ENCODE measurements at regions not wholly inside any gene's neighbourhood (a gene's known extent, or its start where the extent isn't known, plus 50 kb on each side); places are given as distances from the start of the nearest gene placed in this dataset.

- TF ChIP-seq CTCF (IDR thresholded peaks at IDR 0.05; ENCODE audit: low read length) = no peak
- no peak for TF ChIP-seq EZH2 (IDR thresholded peaks at IDR 0.05; ENCODE audit: borderline replicate concordance, low read length)
These were observed 365.9 kb upstream of the THBS1 start for GRCh38 chr15:39215015-39215414.
